KMS-11 (cell line): ENCODE measurements at regions not wholly inside any gene's neighbourhood (a gene's known extent, or its start where the extent isn't known, plus 50 kb on each side); places are given as distances from the start of the nearest gene placed in this dataset.
"Not testable (repeated sequence)": the region's sequence is repeated elsewhere in the genome, so short reads cannot be mapped to it uniquely, and the experiment has no call there.

Experiments used
- H2AFZ ChIP-seq: fragments of 200-600 bp; sonication (generic); 2 replicates; pipeline ENCODE4 v1.6.1; 2016; ENCODE audit warnings: antibody characterized with exemption, mixed run types, low read depth
- H3K27ac ChIP-seq: fragments of 200-600 bp; sonication (generic); 2 replicates; pipeline ENCODE4 v1.6.1; 2016; ENCODE audit warnings: mild to moderate bottlenecking, mixed run types
- H3K27me3 ChIP-seq: fragments of 200-600 bp; sonication (generic); 2 replicates; pipeline ENCODE4 v1.6.1; 2017; ENCODE audit warnings: mild to moderate bottlenecking, low read depth, mixed run types, moderate library complexity; ENCODE audit not compliant: insufficient read depth
- H3K36me3 ChIP-seq: fragments of 200-600 bp; sonication (generic); 2 replicates; pipeline ENCODE4 v1.6.1; 2017; ENCODE audit warnings: mild to moderate bottlenecking, mixed run types; ENCODE audit not compliant: insufficient read depth
- H3K4me1 ChIP-seq: fragments of 200-600 bp; sonication (generic); 2 replicates; pipeline ENCODE4 v1.6.1; 2016; ENCODE audit warnings: mild to moderate bottlenecking, low read depth, mixed run types; ENCODE audit not compliant: poor library complexity, severe bottlenecking
- H3K4me2 ChIP-seq: fragments of 200-600 bp; sonication (generic); 2 replicates; pipeline ENCODE4 v1.7.0; 2016; ENCODE audit warnings: mild to moderate bottlenecking, mixed run types
- H3K4me3 ChIP-seq: fragments of 200-600 bp; sonication (generic); IDR thresholded peaks from 2 replicates; pipeline ENCODE4 v1.6.1; 2017; ENCODE audit warnings: low read depth, low read length, mixed read lengths; ENCODE audit not compliant: insufficient read depth
- H3K79me2 ChIP-seq: fragments of 200-600 bp; sonication (generic); 2 replicates; pipeline ENCODE4 v1.6.1; 2016; ENCODE audit warnings: low read depth, mixed run types; ENCODE audit not compliant: insufficient read depth
- H3K9ac ChIP-seq: fragments of 200-600 bp; sonication (generic); 2 replicates; pipeline ENCODE4 v1.6.1; 2016; ENCODE audit warnings: mild to moderate bottlenecking, mixed run types
- H4K20me1 ChIP-seq: fragments of 200-600 bp; sonication (generic); 2 replicates; pipeline ENCODE4 v1.6.1; 2016; ENCODE audit warnings: mild to moderate bottlenecking, mixed run types; ENCODE audit not compliant: insufficient read depth
- TF ChIP-seq, protein P1 (sequence below): fragments of 200-600 bp; sonication (generic); conservative IDR thresholded peaks from 2 replicates; pipeline ENCODE4 v1.6.1; 2017; ENCODE audit warnings: low read depth, mild to moderate bottlenecking, antibody characterized with exemption, low read length, moderate library complexity, mixed read lengths

GRCh38 chr12:73699318-73699717 is 838.3 kb upstream of the ATXN7L3B start:
- Histone ChIP-seq H3K36me3 (no peaks in the 10 kb centered on the region), H3K27ac (no peak overlapping the region), H4K20me1 (no peaks in the 10 kb centered on the region), H3K79me2 (no peaks in the 10 kb centered on the region), H3K4me2 (no peak overlapping the region), H3K4me3 (no peak overlapping the region), H2AFZ (no peak overlapping the region), H3K4me1 (no peaks in the 10 kb centered on the region), H3K9ac (no peak overlapping the region), H3K27me3 (no peaks in the 10 kb centered on the region)
- TF ChIP-seq, protein P1, sequence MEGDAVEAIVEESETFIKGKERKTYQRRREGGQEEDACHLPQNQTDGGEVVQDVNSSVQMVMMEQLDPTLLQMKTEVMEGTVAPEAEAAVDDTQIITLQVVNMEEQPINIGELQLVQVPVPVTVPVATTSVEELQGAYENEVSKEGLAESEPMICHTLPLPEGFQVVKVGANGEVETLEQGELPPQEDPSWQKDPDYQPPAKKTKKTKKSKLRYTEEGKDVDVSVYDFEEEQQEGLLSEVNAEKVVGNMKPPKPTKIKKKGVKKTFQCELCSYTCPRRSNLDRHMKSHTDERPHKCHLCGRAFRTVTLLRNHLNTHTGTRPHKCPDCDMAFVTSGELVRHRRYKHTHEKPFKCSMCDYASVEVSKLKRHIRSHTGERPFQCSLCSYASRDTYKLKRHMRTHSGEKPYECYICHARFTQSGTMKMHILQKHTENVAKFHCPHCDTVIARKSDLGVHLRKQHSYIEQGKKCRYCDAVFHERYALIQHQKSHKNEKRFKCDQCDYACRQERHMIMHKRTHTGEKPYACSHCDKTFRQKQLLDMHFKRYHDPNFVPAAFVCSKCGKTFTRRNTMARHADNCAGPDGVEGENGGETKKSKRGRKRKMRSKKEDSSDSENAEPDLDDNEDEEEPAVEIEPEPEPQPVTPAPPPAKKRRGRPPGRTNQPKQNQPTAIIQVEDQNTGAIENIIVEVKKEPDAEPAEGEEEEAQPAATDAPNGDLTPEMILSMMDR, result no peak

- Histone ChIP-seq H3K79me2 (no peaks in the 10 kb centered on the region), H3K9ac (no peak overlapping the region), H3K27me3 (no peaks in the 10 kb centered on the region), H4K20me1 (no peaks in the 10 kb centered on the region), H3K4me1 (no peaks in the 10 kb centered on the region), H3K27ac (no peak overlapping the region), H3K36me3 (no peaks in the 10 kb centered on the region), H3K4me3 (no peak overlapping the region), H2AFZ (no peak overlapping the region), H3K4me2 (no peak overlapping the region)
- TF ChIP-seq, protein P1, result no peak
Measured at GRCh38 chr12:73714655-73715054, 823.0 kb upstream of the ATXN7L3B start.

GRCh38 chr12:73716143-73716542 is 821.5 kb upstream of the ATXN7L3B start:
- H3K27me3 ChIP-seq, H3K4me2 ChIP-seq, H3K27ac ChIP-seq, H4K20me1 ChIP-seq, H3K9ac ChIP-seq, H3K4me3 ChIP-seq, H3K79me2 ChIP-seq, H2AFZ ChIP-seq, H3K4me1 ChIP-seq, H3K36me3 ChIP-seq: not testable (repeated sequence)

DNA sequence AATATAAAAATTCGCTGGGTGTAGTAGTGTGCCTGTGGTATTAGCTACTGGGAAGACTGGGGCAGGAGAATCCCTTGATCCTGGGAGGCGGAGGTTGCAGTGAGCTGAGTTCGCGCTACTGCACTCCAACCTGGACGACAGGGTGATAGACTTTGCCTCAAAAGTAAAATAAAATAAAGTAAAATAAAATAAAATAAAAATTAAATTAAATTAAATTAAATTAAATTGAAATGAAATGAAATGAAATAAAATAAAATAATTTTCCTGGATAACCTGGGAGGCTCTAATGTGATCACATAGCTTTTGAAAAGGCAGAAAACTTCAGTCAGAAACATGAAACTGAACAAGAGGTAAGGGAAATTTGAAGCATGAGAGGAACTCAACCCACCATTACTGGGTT is 818.4 kb upstream of the ATXN7L3B start:
- Histone ChIP-seq H3K9ac (no peak overlapping the region), H4K20me1 (no peaks in the 10 kb centered on the region), H3K27ac (no peak overlapping the region), H3K36me3 (no peaks in the 10 kb centered on the region), H3K4me1 (no peaks in the 10 kb centered on the region), H2AFZ (no peak overlapping the region), H3K79me2 (no peaks in the 10 kb centered on the region), H3K4me3 (no peak overlapping the region), H3K4me2 (no peak overlapping the region), H3K27me3 (no peaks in the 10 kb centered on the region)
- TF ChIP-seq, protein P1, result no peak

- H3K79me2 ChIP-seq, result no peaks in the 10 kb centered on the region
- H3K36me3 ChIP-seq, result no peaks in the 10 kb centered on the region
- no peaks in the 10 kb centered on the region for H3K4me1 ChIP-seq
- H3K9ac ChIP-seq, result no peak overlapping the region
- H4K20me1 ChIP-seq, result no peaks in the 10 kb centered on the region
- no peaks in the 10 kb centered on the region for H3K27me3 ChIP-seq
- H3K27ac ChIP-seq, result no peak overlapping the region
- TF ChIP-seq, protein P1, result no peak
- no peak overlapping the region for H2AFZ ChIP-seq
- no peak overlapping the region for H3K4me3 ChIP-seq
- no peak overlapping the region for H3K4me2 ChIP-seq
Measured at GRCh38 chr12:73726881-73727280, 810.8 kb upstream of the ATXN7L3B start.
